K562 (cell line): ENCODE measurements at regions not wholly inside any gene's neighbourhood (a gene's known extent, or its start where the extent isn't known, plus 50 kb on each side); places are given as distances from the start of the nearest gene placed in this dataset.

Experiments
- JUN ChIP-seq, 2 experiments: sonication (generic) in 1 of 2; formaldehyde crosslinking in 1 of 2; IDR thresholded peaks; 2 replicates each; pipeline versions ENCODE4 v1.6.1 to v1.8.0; 2012 to 2022; ENCODE audit warnings: borderline replicate concordance in 2 of 2, mild to moderate bottlenecking in 2 of 2, improper control_type of control experiment in 1 of 2, low read depth in 1 of 2, low read length in 1 of 2, missing genetic modification reagents in 1 of 2
- LARP7 ChIP-seq: fragments of 450-650 bp; IDR thresholded peaks from 2 replicates; pipeline ENCODE4 v1.6.1; 2016
- MYBL2 ChIP-seq, 2 experiments: fragments of 450-650 bp in 1 of 2; sonication (generic) in 1 of 2; formaldehyde crosslinking in 1 of 2; IDR thresholded peaks; 2 replicates each; pipeline versions ENCODE4 v1.6.1 to v1.8.1; 2017 to 2022; ENCODE audit warnings: borderline replicate concordance in 1 of 2, inconsistent platforms in 1 of 2, low read depth in 1 of 2, mild to moderate bottlenecking in 1 of 2, missing genetic modification reagents in 1 of 2, moderate library complexity in 1 of 2
- NFIX ChIP-seq: fragments of 250-450 bp; sonication (Bioruptor Pico); IDR thresholded peaks from 2 replicates; pipeline ENCODE4 v1.4.0; 2020; ENCODE audit warnings: low read depth, mild to moderate bottlenecking, moderate library complexity
- NR3C1 ChIP-seq: sonication (generic); formaldehyde crosslinking; IDR thresholded peaks from 2 replicates; pipeline ENCODE4 v1.8.1; 2022; ENCODE audit warnings: missing genetic modification reagents
- RFX5 ChIP-seq: IDR thresholded peaks from 2 replicates; pipeline ENCODE4 v1.6.1; 2011; ENCODE audit warnings: low read depth, mild to moderate bottlenecking, improper control_type of control experiment, low read length
- SAFB ChIP-seq: fragments of 200-400 bp; formaldehyde crosslinking; IDR thresholded peaks from 2 replicates; pipeline ENCODE4 v1.6.1; 2017; ENCODE audit warnings: low read depth, low read length, borderline replicate concordance
- TAF15 ChIP-seq: fragments of 200-400 bp; formaldehyde crosslinking; IDR thresholded peaks from 2 replicates; pipeline ENCODE4 v1.6.1; 2017; ENCODE audit warnings: mild to moderate bottlenecking, low read depth, low read length, moderate library complexity
- ZNF174 ChIP-seq: fragments of 250-450 bp; sonication (Bioruptor Pico); IDR thresholded peaks from 2 replicates; pipeline ENCODE4 v1.4.0; 2020; ENCODE audit warnings: mild to moderate bottlenecking
- ZNF212 ChIP-seq: fragments of 450-650 bp; formaldehyde crosslinking; IDR thresholded peaks from 2 replicates; pipeline ENCODE4 v1.4.0; 2020; ENCODE audit warnings: mild to moderate bottlenecking
- ZNF584 ChIP-seq: fragments of 200-800 bp; sonication (Bioruptor generic); IDR thresholded peaks from 2 replicates; pipeline ENCODE4 v1.6.1; 2016; ENCODE audit warnings: low read depth, mild to moderate bottlenecking, missing genetic modification characterization, missing compliant biosample characterization
- TF ChIP-seq, protein P1 (sequence below), 3 experiments: IDR thresholded peaks in 2 of 3; conservative IDR thresholded peaks in 1 of 3; 2 replicates each; pipeline ENCODE4 v1.5.1; 2011 to 2012; ENCODE audit warnings: low read length in 3 of 3, mild to moderate bottlenecking in 3 of 3, control low read depth in 2 of 3, improper control_type of control experiment in 1 of 3, inconsistent platforms in 1 of 3, low read depth in 1 of 3, mixed read lengths in 1 of 3, moderate library complexity in 1 of 3; ENCODE audit not compliant: insufficient read depth in 2 of 3
- TF ChIP-seq, protein P2 (sequence below): sonication (generic); formaldehyde crosslinking; IDR thresholded peaks from 2 replicates; pipeline ENCODE4 v1.5.0; 2020; ENCODE audit warnings: missing genetic modification reagents

DNA sequence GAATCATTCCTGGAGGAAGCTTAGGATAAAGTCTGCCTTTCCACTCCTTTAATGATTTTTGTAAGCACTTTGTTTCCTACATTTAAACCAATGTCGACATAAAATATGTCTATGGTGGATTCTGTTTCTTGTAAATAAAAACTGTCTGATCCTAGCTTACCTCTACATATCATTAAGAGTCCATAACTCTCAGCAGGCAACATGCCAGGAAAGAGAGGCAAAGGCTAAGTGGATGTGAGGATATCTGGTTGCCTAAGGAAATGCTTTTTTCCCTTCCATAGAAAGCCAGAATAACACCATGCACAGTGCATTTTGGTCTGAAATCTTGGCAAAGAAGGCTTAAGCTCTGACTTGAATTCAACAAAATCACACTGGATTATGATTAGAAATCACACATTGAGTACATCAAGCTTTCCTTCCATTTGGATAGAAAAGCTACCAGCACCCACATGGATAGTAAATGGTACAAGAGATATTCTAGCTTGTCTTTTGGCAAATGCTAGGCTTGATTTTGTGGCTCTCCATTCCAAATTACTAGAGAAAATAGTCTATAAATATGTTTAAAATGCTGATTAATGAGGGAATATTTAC lies 57.0 kb upstream of the CNTN1 start:
- TF ChIP-seq, protein P1, sequence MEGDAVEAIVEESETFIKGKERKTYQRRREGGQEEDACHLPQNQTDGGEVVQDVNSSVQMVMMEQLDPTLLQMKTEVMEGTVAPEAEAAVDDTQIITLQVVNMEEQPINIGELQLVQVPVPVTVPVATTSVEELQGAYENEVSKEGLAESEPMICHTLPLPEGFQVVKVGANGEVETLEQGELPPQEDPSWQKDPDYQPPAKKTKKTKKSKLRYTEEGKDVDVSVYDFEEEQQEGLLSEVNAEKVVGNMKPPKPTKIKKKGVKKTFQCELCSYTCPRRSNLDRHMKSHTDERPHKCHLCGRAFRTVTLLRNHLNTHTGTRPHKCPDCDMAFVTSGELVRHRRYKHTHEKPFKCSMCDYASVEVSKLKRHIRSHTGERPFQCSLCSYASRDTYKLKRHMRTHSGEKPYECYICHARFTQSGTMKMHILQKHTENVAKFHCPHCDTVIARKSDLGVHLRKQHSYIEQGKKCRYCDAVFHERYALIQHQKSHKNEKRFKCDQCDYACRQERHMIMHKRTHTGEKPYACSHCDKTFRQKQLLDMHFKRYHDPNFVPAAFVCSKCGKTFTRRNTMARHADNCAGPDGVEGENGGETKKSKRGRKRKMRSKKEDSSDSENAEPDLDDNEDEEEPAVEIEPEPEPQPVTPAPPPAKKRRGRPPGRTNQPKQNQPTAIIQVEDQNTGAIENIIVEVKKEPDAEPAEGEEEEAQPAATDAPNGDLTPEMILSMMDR (IDR thresholded peaks at IDR 0.05 in 2 of 3, conservative IDR thresholded peaks at IDR 0.05 in 1 of 3; ENCODE audit: insufficient read depth in 2 of 3, low read depth in 1 of 3, low read length in 3 of 3), result no peak
- no peak for TF ChIP-seq RFX5
- TF ChIP-seq ZNF174, result no peak
- TF ChIP-seq TAF15, result no peak
- no peak for TF ChIP-seq ZNF212 (CRISPR knock-in tag)
- no peak for TF ChIP-seq JUN (IDR thresholded peaks at IDR 0.05; ENCODE audit: borderline replicate concordance, low read depth, low read length)
- no peak for TF ChIP-seq JUN (CRISPR knock-in tag; IDR thresholded peaks at IDR 0.05; ENCODE audit: borderline replicate concordance)
- no peak for TF ChIP-seq NR3C1 (CRISPR knock-in tag)
- no peak for TF ChIP-seq SAFB
- no peak for TF ChIP-seq ZNF584
- no peak for TF ChIP-seq LARP7
- TF ChIP-seq, protein P2, sequence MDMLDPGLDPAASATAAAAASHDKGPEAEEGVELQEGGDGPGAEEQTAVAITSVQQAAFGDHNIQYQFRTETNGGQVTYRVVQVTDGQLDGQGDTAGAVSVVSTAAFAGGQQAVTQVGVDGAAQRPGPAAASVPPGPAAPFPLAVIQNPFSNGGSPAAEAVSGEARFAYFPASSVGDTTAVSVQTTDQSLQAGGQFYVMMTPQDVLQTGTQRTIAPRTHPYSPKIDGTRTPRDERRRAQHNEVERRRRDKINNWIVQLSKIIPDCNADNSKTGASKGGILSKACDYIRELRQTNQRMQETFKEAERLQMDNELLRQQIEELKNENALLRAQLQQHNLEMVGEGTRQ (CRISPR knock-in tag), result no peak
- TF ChIP-seq MYBL2 (IDR thresholded peaks at IDR 0.05; ENCODE audit: low read depth), result no peak
- no peak for TF ChIP-seq MYBL2 (CRISPR knock-in tag; IDR thresholded peaks at IDR 0.05; ENCODE audit: borderline replicate concordance)
- no peak for TF ChIP-seq NFIX (CRISPR knock-in tag)
